Erythroblast (primary cell): ENCODE measurements at regions not wholly inside any gene's neighbourhood (a gene's known extent, or its start where the extent isn't known, plus 50 kb on each side); places are given as distances from the start of the nearest gene placed in this dataset.

Source experiments
- GATA1 ChIP-seq: IDR thresholded peaks from 2 replicates; pipeline ENCODE4 v1.6.1; 2011; ENCODE audit warnings: low read depth, mild to moderate bottlenecking, control low read depth, low read length, moderate library complexity
- POLR2A ChIP-seq: IDR thresholded peaks from 2 replicates; pipeline ENCODE4 v1.6.1; 2011; ENCODE audit warnings: mild to moderate bottlenecking, low read length

GRCh38 chr10:121313119-121313875, 284.9 kb downstream of the FGFR2 start:
- no peak for TF ChIP-seq POLR2A
- no peak for TF ChIP-seq GATA1
